NB4 (cell line): ENCODE measurements at regions not wholly inside any gene's neighbourhood (a gene's known extent, or its start where the extent isn't known, plus 50 kb on each side); places are given as distances from the start of the nearest gene placed in this dataset.

Experiments
- DNase-seq: peaks from one replicate; pipeline ENCODE4 v3.0.0; 2010; ENCODE audit warnings: low read depth
- H3K4me3 ChIP-seq: one replicate; pipeline ENCODE4 v1.5.1; 2011; ENCODE audit warnings: mild to moderate bottlenecking, low read depth, low read length, moderate library complexity
- MYC ChIP-seq: IDR thresholded peaks from 2 replicates; pipeline ENCODE4 v1.6.1; 2011; ENCODE audit warnings: low read depth, low read length
- POLR2A ChIP-seq: IDR thresholded peaks from 2 replicates; pipeline ENCODE4 v1.6.1; 2011; ENCODE audit warnings: mild to moderate bottlenecking; ENCODE audit not compliant: insufficient read length; ENCODE audit errors: extremely low read depth
- TF ChIP-seq, protein P1 (sequence below): IDR thresholded peaks from one replicate; pipeline ENCODE4 v1.5.1; 2012; ENCODE audit warnings: low read depth, low read length
- TF ChIP-seq, protein P2 (sequence below): IDR thresholded peaks from 2 replicates; pipeline ENCODE4 v1.6.1; 2011; ENCODE audit warnings: low read depth, low read length

DNA sequence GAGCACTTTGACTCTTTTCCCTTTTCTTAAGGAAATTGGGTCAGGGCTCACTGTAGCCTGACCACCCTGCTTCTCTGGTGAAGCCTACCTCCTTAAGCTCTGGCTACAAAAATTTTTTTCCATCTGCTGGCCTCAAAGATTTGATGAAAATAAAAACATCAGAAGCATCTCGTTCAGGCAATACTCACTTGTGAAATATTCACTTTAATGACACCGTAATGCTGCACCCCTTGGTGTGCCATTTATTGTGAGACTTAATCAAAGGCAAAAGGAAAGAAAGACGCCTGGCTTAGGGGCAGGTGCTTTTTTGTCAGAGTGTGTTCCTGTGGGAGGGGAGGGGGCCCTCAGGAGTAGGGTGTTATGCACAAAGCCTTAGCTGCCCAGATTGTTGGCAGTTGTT, 155.0 kb upstream of the TMPO start:
- DNase-seq = no peak
- H3K4me3 ChIP-seq = no peak overlapping the region
- TF ChIP-seq, protein P1, sequence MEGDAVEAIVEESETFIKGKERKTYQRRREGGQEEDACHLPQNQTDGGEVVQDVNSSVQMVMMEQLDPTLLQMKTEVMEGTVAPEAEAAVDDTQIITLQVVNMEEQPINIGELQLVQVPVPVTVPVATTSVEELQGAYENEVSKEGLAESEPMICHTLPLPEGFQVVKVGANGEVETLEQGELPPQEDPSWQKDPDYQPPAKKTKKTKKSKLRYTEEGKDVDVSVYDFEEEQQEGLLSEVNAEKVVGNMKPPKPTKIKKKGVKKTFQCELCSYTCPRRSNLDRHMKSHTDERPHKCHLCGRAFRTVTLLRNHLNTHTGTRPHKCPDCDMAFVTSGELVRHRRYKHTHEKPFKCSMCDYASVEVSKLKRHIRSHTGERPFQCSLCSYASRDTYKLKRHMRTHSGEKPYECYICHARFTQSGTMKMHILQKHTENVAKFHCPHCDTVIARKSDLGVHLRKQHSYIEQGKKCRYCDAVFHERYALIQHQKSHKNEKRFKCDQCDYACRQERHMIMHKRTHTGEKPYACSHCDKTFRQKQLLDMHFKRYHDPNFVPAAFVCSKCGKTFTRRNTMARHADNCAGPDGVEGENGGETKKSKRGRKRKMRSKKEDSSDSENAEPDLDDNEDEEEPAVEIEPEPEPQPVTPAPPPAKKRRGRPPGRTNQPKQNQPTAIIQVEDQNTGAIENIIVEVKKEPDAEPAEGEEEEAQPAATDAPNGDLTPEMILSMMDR = no peak
- TF ChIP-seq, protein P2, sequence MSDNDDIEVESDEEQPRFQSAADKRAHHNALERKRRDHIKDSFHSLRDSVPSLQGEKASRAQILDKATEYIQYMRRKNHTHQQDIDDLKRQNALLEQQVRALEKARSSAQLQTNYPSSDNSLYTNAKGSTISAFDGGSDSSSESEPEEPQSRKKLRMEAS = no peak
- TF ChIP-seq MYC = no peak
- no peak for TF ChIP-seq POLR2A

DNA sequence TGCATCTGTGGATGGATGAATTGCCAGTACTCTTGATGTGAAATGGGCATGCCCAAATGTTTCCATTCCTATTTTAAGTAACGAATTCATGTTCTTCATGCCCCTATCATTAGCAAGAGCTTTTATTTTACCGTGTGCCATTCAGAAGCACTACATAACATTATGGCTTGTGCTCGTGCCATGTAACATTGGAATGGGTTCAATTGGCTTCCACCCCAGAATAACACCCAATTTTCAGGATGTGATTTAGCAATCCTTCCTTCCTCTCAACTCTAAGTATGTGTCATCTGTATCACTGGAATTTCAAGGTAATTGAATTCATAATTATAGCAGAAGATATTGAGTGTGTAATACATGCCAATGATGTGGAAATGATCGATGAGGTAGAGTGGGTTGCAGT, 145.8 kb upstream of the TMPO start:
- no peak for DNase-seq
- H3K4me3 ChIP-seq = no peak overlapping the region
- no peak for TF ChIP-seq POLR2A
- TF ChIP-seq, protein P2 = no peak
- TF ChIP-seq, protein P1 = no peak
- no peak for TF ChIP-seq MYC

DNA sequence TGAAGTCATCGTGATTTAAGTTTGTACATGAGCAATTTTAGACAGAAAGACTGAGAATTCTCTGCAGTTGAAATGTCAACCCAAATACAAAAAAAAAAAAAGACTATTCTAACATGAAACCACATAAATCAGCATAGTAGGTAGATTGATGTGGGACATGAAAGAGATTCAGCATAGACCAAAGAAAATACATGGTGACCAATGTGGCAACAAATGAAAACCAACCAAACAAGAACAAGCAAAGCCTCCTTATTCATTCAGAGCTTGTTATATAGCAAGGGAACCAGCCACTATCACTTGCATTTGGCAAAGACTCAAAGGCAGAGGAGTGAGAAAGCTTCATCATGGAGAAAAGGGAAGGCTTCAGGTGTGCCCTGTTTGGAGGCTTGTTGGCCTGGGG, 144.4 kb upstream of the TMPO start:
- DNase-seq = no peak
- no peak overlapping the region for H3K4me3 ChIP-seq
- TF ChIP-seq POLR2A (no peak), MYC (no peak)
- TF ChIP-seq, protein P2 = no peak
- TF ChIP-seq, protein P1 = no peak

DNA sequence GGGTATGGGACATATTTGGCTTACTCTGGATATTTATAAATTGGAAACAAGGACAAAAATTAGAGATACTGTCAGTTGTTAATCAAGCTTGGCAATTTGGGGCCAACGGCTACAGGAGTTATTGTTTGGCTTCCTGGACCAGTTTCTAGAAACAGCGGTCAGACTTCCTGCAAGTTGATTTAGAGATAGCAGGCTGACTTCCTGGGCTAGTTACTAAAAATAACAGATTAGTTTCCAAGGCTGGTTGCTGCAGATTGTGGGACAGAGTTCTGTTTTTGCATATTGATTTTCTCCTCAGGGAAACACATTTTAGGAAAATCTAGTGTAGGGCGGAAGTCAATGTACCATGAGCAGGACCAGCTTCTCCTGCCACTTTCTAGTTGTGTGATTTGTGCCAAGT, 144.0 kb upstream of the TMPO start:
- no peak for DNase-seq

DNA sequence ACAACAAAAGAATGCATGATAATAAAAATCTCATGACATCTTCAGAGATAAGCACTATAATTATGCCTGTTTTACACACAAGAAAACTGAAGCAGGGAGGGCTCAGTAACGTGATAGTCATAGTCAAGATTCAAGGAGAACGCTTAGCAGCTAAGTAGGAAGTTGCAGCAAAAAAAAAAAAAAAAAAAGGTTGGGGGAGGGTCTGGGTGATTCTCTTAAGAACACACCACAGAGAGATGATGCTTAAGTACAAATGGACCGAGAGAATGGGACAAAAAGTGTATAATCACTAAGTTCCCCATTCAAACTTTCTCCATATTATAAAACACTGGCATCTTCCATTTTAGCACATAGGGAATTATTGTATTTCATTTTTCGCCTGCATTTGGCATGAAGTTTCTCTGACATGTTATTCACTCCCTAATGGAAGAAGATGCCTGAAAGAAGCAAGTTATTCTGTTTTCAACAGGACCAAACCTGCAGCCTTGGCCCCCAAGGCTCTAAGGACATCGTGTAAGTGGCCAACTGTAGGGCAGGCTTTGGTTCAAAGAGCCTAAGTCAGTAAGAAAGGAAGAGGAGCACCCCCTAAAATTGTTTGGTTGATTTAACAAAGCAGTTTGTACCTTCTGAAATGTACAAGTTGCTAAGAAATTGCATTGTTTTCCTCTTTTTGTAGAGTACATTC, 142.9 kb upstream of the TMPO start:
- TF ChIP-seq MYC (no peak), POLR2A (no peak)
- TF ChIP-seq, protein P1 = no peak
- TF ChIP-seq, protein P2 = no peak
- no peak for DNase-seq
- H3K4me3 ChIP-seq = no peak overlapping the region

More for the DNA sequence above, 144.0 kb upstream of the TMPO start:
- TF ChIP-seq POLR2A = no peak
- TF ChIP-seq, protein P1 = no peak
- no peak for TF ChIP-seq MYC
- TF ChIP-seq, protein P2 = no peak
- H3K4me3 ChIP-seq = no peak overlapping the region
